K562 (cell line): ENCODE measurements at regions not wholly inside any gene's neighbourhood (a gene's known extent, or its start where the extent isn't known, plus 50 kb on each side); places are given as distances from the start of the nearest gene placed in this dataset.

Source experiments
- ATAC-seq: fragments of 200-7000 bp; cut with Tn5 transposase; 3 replicates; pipeline ENCODE4 v1.9.1; 2020; ENCODE audit warnings: moderate library complexity
- BruUV-seq: library from RNA; stranded (reverse); fragments of 400-500 nt; replicated peaks from 2 replicates; lab custom pipeline; 2021; lab: Mats Ljungman, UMichigan
- CTCF ChIA-PET: fragments of 300-600 bp; formaldehyde crosslinking; extraction: SDS; loops from one replicate; lab custom pipeline; 2021; ENCODE audit warnings: low intra/inter-chr PET ratio; lab: Yijun Ruan, JAX
- POLR2A ChIA-PET: fragments of 300-600, 350-650 bp; sonication (Branson Sonifier 250); formaldehyde crosslinking; extraction: SDS; loops from one replicate; lab custom pipeline; 2021; ENCODE audit warnings: antibody characterized with exemption, inconsistent platforms; lab: Yijun Ruan, JAX
- DNase-seq, 4 experiments: peaks; one replicate each; pipeline versions ENCODE4 v3.0.0 to v3.0.0-alpha.2; 2011 to 2018; ENCODE audit warnings: low spot score in 3 of 4, mixed read lengths in 3 of 4; ENCODE audit errors: extremely low read depth in 1 of 4
- FAIRE-seq: peaks from 2 replicates; lab custom pipeline; 2011; peaks lifted over from hg19 to GRCh38; lab: Jason Lieb, UNC
- H2AFZ ChIP-seq: 2 replicates; pipeline ENCODE4 v1.6.0; 2011; ENCODE audit warnings: low read depth, low read length, control low read depth, inconsistent platforms
- H3K27ac ChIP-seq: fragments of 200-600 bp; 3 replicates; pipeline ENCODE4 v1.8.0; 2011; ENCODE audit warnings: low read depth, mild to moderate bottlenecking, control low read depth, inconsistent platforms, low read length, moderate library complexity, mixed read lengths; ENCODE audit errors: extremely low read depth
- H3K27me3 ChIP-seq, 2 experiments: fragments of 300-600 bp in 1 of 2; 2 replicates in 1 of 2; 3 replicates in 1 of 2; pipeline versions ENCODE4 v1.6.0 to v1.8.0; 2011; ENCODE audit warnings: inconsistent platforms in 2 of 2, low read length in 2 of 2, mild to moderate bottlenecking in 1 of 2, mixed read lengths in 1 of 2, moderate library complexity in 1 of 2; ENCODE audit not compliant: control insufficient read depth in 2 of 2, insufficient read depth in 2 of 2
- H3K36me3 ChIP-seq: fragments of 300-600 bp; 3 replicates; pipeline ENCODE4 v1.8.0; 2011; ENCODE audit warnings: mild to moderate bottlenecking, low read length, inconsistent platforms; ENCODE audit not compliant: control insufficient read depth, insufficient read depth
- H3K4me1 ChIP-seq, 2 experiments: fragments of 200-600 bp in 1 of 2; replicated peaks in 1 of 2; 2 replicates in 1 of 2; 3 replicates in 1 of 2; pipeline versions ENCODE4 v1.5.1 to v1.8.0; 2011; ENCODE audit warnings: inconsistent platforms in 2 of 2, low read length in 2 of 2, mild to moderate bottlenecking in 1 of 2, mixed read lengths in 1 of 2, moderate library complexity in 1 of 2; ENCODE audit not compliant: control insufficient read depth in 2 of 2, insufficient read depth in 2 of 2
- H3K4me2 ChIP-seq: 2 replicates; pipeline ENCODE4 v1.6.1; 2011; ENCODE audit warnings: low read length, control low read depth, inconsistent platforms, mixed read lengths; ENCODE audit not compliant: insufficient read depth
- H3K4me3 ChIP-seq: fragments of 200-600 bp; sonication (generic), shearing (Covaris generic); 2 replicates; pipeline ENCODE4 v1.5.1; 2016; ENCODE audit warnings: control low read depth, inconsistent platforms
- H3K79me2 ChIP-seq: fragments of 200-600 bp; 3 replicates; pipeline ENCODE4 v1.8.0; 2011; ENCODE audit warnings: low read length, inconsistent platforms; ENCODE audit not compliant: control insufficient read depth, insufficient read depth
- H3K9ac ChIP-seq, 2 experiments: 2 replicates each; pipeline versions ENCODE4 v1.6.0 to v1.6.1; 2011; ENCODE audit warnings: low read depth in 2 of 2, low read length in 2 of 2, control low read depth in 1 of 2, inconsistent platforms in 1 of 2, mild to moderate bottlenecking in 1 of 2, mixed read lengths in 1 of 2; ENCODE audit not compliant: insufficient read depth in 1 of 2
- H3K9me1 ChIP-seq: one replicate; pipeline ENCODE4 v1.6.0; 2011; ENCODE audit warnings: inconsistent platforms, mild to moderate bottlenecking, low read length, moderate library complexity; ENCODE audit not compliant: control insufficient read depth, insufficient read depth
- H3K9me3 ChIP-seq: replicated peaks from 2 replicates; pipeline ENCODE4 v1.5.1; 2011; ENCODE audit warnings: low read depth, low read length, inconsistent platforms; ENCODE audit not compliant: control insufficient read depth, insufficient read depth
- H4K20me1 ChIP-seq: replicated peaks from 2 replicates; pipeline ENCODE4 v1.6.1; 2011; ENCODE audit warnings: low read length, inconsistent platforms, mixed read lengths; ENCODE audit not compliant: control insufficient read depth, insufficient read depth
- FOSL1 ChIP-seq: fragments of 200-800 bp; sonication (Bioruptor generic); conservative IDR thresholded peaks from 2 replicates; pipeline ENCODE4 v1.6.1; 2016; ENCODE audit warnings: missing genetic modification characterization, missing compliant biosample characterization
- PML ChIP-seq: IDR thresholded peaks from 2 replicates; pipeline ENCODE4 v1.6.1; 2012; ENCODE audit warnings: low read length, inconsistent platforms
- POLR2B ChIP-seq: fragments of 450-650 bp; IDR thresholded peaks from 2 replicates; pipeline ENCODE4 v1.6.1; 2018; ENCODE audit warnings: low read depth; ENCODE audit not compliant: partially characterized antibody
- RBM17 ChIP-seq: fragments of 200-400 bp; formaldehyde crosslinking; IDR thresholded peaks from 2 replicates; pipeline ENCODE4 v1.6.1; 2017; ENCODE audit warnings: low read depth, mild to moderate bottlenecking, low read length, borderline replicate concordance
- SMARCC2 ChIP-seq: fragments of 450-650 bp; IDR thresholded peaks from 2 replicates; pipeline ENCODE4 v1.6.1; 2017; ENCODE audit warnings: antibody characterized with exemption, moderate library complexity, mild to moderate bottlenecking, low read depth
- SREBF2 ChIP-seq: sonication (generic); formaldehyde crosslinking; IDR thresholded peaks from 2 replicates; pipeline ENCODE4 v1.4.0; 2020; ENCODE audit warnings: mild to moderate bottlenecking, missing genetic modification reagents
- TCFL5 ChIP-seq: fragments of 250-450 bp; sonication (Bioruptor Pico); conservative IDR thresholded peaks from 2 replicates; pipeline ENCODE4 v1.6.1; 2021; ENCODE audit warnings: mild to moderate bottlenecking, moderate library complexity, matching md5 sums
- ZFX ChIP-seq: sonication (generic); formaldehyde crosslinking; IDR thresholded peaks from 2 replicates; pipeline ENCODE4 v1.8.0; 2022; ENCODE audit warnings: mild to moderate bottlenecking, missing genetic modification reagents, moderate library complexity
- ZKSCAN8 ChIP-seq: fragments of 200-800 bp; sonication (Bioruptor generic); IDR thresholded peaks from 2 replicates; pipeline ENCODE4 v1.6.1; 2016; ENCODE audit warnings: missing genetic modification characterization, missing compliant biosample characterization
- ZNF217 ChIP-seq: sonication (generic); formaldehyde crosslinking; IDR thresholded peaks from 2 replicates; pipeline ENCODE4 v1.8.0; 2022; ENCODE audit warnings: mild to moderate bottlenecking, missing genetic modification reagents
- ZNF239 ChIP-seq: fragments of 250-450 bp; sonication (Bioruptor Pico); IDR thresholded peaks from 2 replicates; pipeline ENCODE4 v1.4.0; 2020; ENCODE audit warnings: mild to moderate bottlenecking
- ZNF57 ChIP-seq: fragments of 450-650 bp; formaldehyde crosslinking; IDR thresholded peaks from 2 replicates; pipeline ENCODE4 v1.4.0; 2020; ENCODE audit warnings: mild to moderate bottlenecking, moderate library complexity
- ZNF699 ChIP-seq: fragments of 250-450 bp; sonication (Bioruptor Pico); IDR thresholded peaks from 2 replicates; pipeline ENCODE4 v1.8.0; 2021; ENCODE audit warnings: mild to moderate bottlenecking, moderate library complexity; ENCODE audit not compliant: insufficient replicate concordance
- WGBS: fragments of 100-300 bp; shearing (Covaris generic); methylation state at CpG from one replicate; pipeline ENCODE4 v1.1.6; 2016; ENCODE audit warnings: low coverage, mixed read lengths; ENCODE audit not compliant: insufficient coverage; ENCODE audit errors: missing lambda C conversion rate; 5-methylcytosine and 5-hydroxymethylcytosine counted together
- in situ Hi-C: fragments of 300-500 bp; cut with MboI; formaldehyde crosslinking; loops from 4 replicates; pipeline ENCODE4 v1.15.0; 2018; ENCODE audit warnings: inconsistent platforms, mixed read lengths
- intact Hi-C: fragments of 100-400 bp; cut with micrococcal nuclease; formaldehyde crosslinking; loops from 2 replicates; pipeline ENCODE4 v1.14.2; 2022
- TF ChIP-seq, protein P1 (sequence below): fragments of 250-450 bp; sonication (Bioruptor Pico); IDR thresholded peaks from 2 replicates; pipeline ENCODE4 v1.5.0; 2021; ENCODE audit warnings: mild to moderate bottlenecking, borderline replicate concordance
- TF ChIP-seq, protein P2 (sequence below): fragments of 250-450 bp; sonication (Bioruptor Pico); IDR thresholded peaks from 2 replicates; pipeline ENCODE4 v1.8.0; 2022; ENCODE audit warnings: inconsistent platforms
- TF ChIP-seq, protein P3 (sequence below): sonication (generic); formaldehyde crosslinking; IDR thresholded peaks from 2 replicates; pipeline ENCODE4 v1.8.1; 2023; ENCODE audit warnings: mild to moderate bottlenecking, missing genetic modification reagents

DNA sequence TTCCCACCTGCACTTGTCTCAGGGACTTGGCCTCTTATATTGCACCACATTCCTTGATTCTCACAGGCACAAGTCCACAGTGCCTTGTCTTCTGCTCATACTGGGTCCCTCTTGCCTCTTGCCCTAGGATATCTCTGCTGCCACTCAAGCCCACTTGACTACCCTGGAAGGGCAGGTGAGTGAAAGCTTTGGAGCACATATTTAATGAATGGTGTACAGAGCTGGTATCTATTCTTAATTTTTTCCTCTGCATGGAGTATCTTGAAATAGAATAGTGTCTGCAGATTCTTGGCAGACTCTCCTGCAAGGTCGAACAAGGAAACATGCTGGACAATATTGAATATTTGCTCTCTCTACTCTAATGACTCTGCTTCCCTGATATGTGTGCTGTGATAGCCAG is 1248.0 kb downstream of the MAT2B start:
- Histone ChIP-seq H3K4me2 (no peak overlapping the region), H3K79me2 (no peaks in the 10 kb centered on the region), H3K9me3 (no peaks in the 10 kb centered on the region), H3K4me1 (no peaks in the 10 kb centered on the region), H3K4me3 (no peak overlapping the region), H3K9ac (no peak overlapping the region), H3K27ac (no peak overlapping the region), H4K20me1 (no peaks in the 10 kb centered on the region), H2AFZ (no peak overlapping the region), H3K27me3 (no peaks in the 10 kb centered on the region), H3K9me1 (no peaks in the 10 kb centered on the region), H3K36me3 (no peaks in the 10 kb centered on the region)
- no TSS peak for BruUV-seq
- intact Hi-C loops (no loop called here), in situ Hi-C loops (no loop called here)
- POLR2A ChIA-PET = no interaction called here
- WGBS = 0% methylated on average over 1 of the region's 1 CpG
- CTCF ChIA-PET = no interaction called here
- ATAC-seq (no peak), FAIRE-seq (no peak), DNase-seq (no peak)
- TF ChIP-seq FOSL1 (tag) (no peak), ZNF239 (CRISPR knock-in tag) (no peak), PML (no peak), ZKSCAN8 (CRISPR knock-in tag) (no peak), ZNF217 (no peak), POLR2B (no peak), TCFL5 (CRISPR knock-in tag) (no peak), ZFX (CRISPR knock-in tag) (no peak), SMARCC2 (no peak), SREBF2 (CRISPR knock-in tag) (no peak), RBM17 (no peak), ZNF57 (CRISPR knock-in tag) (no peak), ZNF699 (no peak)
- TF ChIP-seq, protein P1, sequence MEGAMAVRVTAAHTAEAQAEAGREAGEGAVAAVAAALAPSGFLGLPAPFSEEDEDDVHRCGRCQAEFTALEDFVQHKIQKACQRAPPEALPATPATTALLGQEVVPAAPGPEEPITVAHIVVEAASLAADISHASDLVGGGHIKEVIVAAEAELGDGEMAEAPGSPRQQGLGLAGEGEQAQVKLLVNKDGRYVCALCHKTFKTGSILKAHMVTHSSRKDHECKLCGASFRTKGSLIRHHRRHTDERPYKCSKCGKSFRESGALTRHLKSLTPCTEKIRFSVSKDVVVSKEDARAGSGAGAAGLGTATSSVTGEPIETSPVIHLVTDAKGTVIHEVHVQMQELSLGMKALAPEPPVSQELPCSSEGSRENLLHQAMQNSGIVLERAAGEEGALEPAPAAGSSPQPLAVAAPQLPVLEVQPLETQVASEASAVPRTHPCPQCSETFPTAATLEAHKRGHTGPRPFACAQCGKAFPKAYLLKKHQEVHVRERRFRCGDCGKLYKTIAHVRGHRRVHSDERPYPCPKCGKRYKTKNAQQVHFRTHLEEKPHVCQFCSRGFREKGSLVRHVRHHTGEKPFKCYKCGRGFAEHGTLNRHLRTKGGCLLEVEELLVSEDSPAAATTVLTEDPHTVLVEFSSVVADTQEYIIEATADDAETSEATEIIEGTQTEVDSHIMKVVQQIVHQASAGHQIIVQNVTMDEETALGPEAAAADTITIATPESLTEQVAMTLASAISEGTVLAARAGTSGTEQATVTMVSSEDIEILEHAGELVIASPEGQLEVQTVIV (CRISPR knock-in tag) = no peak
- TF ChIP-seq, protein P2, sequence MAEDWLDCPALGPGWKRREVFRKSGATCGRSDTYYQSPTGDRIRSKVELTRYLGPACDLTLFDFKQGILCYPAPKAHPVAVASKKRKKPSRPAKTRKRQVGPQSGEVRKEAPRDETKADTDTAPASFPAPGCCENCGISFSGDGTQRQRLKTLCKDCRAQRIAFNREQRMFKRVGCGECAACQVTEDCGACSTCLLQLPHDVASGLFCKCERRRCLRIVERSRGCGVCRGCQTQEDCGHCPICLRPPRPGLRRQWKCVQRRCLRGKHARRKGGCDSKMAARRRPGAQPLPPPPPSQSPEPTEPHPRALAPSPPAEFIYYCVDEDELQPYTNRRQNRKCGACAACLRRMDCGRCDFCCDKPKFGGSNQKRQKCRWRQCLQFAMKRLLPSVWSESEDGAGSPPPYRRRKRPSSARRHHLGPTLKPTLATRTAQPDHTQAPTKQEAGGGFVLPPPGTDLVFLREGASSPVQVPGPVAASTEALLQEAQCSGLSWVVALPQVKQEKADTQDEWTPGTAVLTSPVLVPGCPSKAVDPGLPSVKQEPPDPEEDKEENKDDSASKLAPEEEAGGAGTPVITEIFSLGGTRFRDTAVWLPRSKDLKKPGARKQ (CRISPR knock-in tag) = no peak
- TF ChIP-seq, protein P3, sequence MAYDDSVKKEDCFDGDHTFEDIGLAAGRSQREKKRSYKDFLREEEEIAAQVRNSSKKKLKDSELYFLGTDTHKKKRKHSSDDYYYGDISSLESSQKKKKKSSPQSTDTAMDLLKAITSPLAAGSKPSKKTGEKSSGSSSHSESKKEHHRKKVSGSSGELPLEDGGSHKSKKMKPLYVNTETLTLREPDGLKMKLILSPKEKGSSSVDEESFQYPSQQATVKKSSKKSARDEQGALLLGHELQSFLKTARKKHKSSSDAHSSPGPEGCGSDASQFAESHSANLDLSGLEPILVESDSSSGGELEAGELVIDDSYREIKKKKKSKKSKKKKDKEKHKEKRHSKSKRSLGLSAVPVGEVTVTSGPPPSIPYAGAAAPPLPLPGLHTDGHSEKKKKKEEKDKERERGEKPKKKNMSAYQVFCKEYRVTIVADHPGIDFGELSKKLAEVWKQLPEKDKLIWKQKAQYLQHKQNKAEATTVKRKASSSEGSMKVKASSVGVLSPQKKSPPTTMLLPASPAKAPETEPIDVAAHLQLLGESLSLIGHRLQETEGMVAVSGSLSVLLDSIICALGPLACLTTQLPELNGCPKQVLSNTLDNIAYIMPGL (CRISPR knock-in tag) = no peak
